SU-DHL-6 (cell line): ENCODE measurements at regions not wholly inside any gene's neighbourhood (a gene's known extent, or its start where the extent isn't known, plus 50 kb on each side); places are given as distances from the start of the nearest gene placed in this dataset.

ENCODE experiments used
- H2AFZ ChIP-seq: fragments of 200-600 bp; sonication (generic); 2 replicates; pipeline ENCODE4 v1.6.1; 2014; ENCODE audit warnings: low read depth, mild to moderate bottlenecking, moderate library complexity, mixed read lengths, antibody characterized with exemption, low read length; ENCODE audit not compliant: severe bottlenecking
- H3F3A ChIP-seq: fragments of 200-600 bp; shearing (Covaris generic); 2 replicates; pipeline ENCODE4 v1.6.0; 2016; ENCODE audit warnings: antibody characterized with exemption, mild to moderate bottlenecking; ENCODE audit not compliant: insufficient read depth
- H3K27ac ChIP-seq: fragments of 200-600 bp; sonication (generic); 2 replicates; pipeline ENCODE4 v1.5.1; 2016; ENCODE audit warnings: low read depth, mild to moderate bottlenecking, low read length, moderate library complexity, mixed read lengths
- H3K27me3 ChIP-seq: fragments of 200-600 bp; sonication (generic), shearing (Covaris generic); 2 replicates; pipeline ENCODE4 v1.6.0; 2014; ENCODE audit warnings: mild to moderate bottlenecking, low read length
- H3K36me3 ChIP-seq: fragments of 200-600 bp; sonication (generic); 2 replicates; pipeline ENCODE4 v1.6.1; 2014; ENCODE audit warnings: mild to moderate bottlenecking, low read length, mixed read lengths
- H3K4me2 ChIP-seq: fragments of 300-600, 200-600 bp; shearing (Covaris generic), sonication (generic); 2 replicates; pipeline ENCODE4 v1.6.0; 2014; ENCODE audit warnings: low read length, low read depth, mild to moderate bottlenecking; ENCODE audit not compliant: poor library complexity, severe bottlenecking
- H3K4me3 ChIP-seq: fragments of 200-600 bp; sonication (generic); 2 replicates; pipeline ENCODE4 v1.5.1; 2014; ENCODE audit warnings: antibody characterized with exemption, low read length, mild to moderate bottlenecking, mixed read lengths; ENCODE audit not compliant: insufficient read depth, poor library complexity, severe bottlenecking
- H3K79me2 ChIP-seq: fragments of 200-600 bp; sonication (generic); 2 replicates; pipeline ENCODE4 v1.6.1; 2014; ENCODE audit warnings: mild to moderate bottlenecking, low read length, moderate library complexity; ENCODE audit not compliant: insufficient read depth
- H3K9ac ChIP-seq: fragments of 200-600 bp; sonication (generic); 2 replicates; pipeline ENCODE4 v1.7.0; 2014; ENCODE audit warnings: mild to moderate bottlenecking, low read length
- H3K9me2 ChIP-seq: fragments of 200-600 bp; sonication (generic); replicated peaks from 2 replicates; pipeline ENCODE4 v1.6.1; 2014; ENCODE audit warnings: low read length; ENCODE audit not compliant: insufficient read depth
- H3K9me3 ChIP-seq: fragments of 200-600 bp; sonication (generic); 2 replicates; pipeline ENCODE4 v1.6.1; 2014; ENCODE audit warnings: low read length, mixed read lengths; ENCODE audit not compliant: insufficient read depth
- H4K20me1 ChIP-seq: fragments of 200-600 bp; sonication (generic); 2 replicates; pipeline ENCODE4 v1.6.1; 2014; ENCODE audit warnings: low read depth, mild to moderate bottlenecking, antibody characterized with exemption, low read length, moderate library complexity, mixed read lengths
- CTCF ChIP-seq: fragments of 200-600 bp; sonication (generic); IDR thresholded peaks from one replicate; pipeline ENCODE4 v1.5.1; 2017; ENCODE audit warnings: antibody characterized with exemption, mild to moderate bottlenecking, low read length, moderate library complexity; ENCODE audit not compliant: insufficient read depth, poor library complexity, severe bottlenecking
- EZH2phosphoT487 ChIP-seq: fragments of 200-600 bp; sonication (generic), shearing (Covaris generic); conservative IDR thresholded peaks from 2 replicates; pipeline ENCODE4 v1.6.1; 2018; ENCODE audit warnings: mild to moderate bottlenecking, antibody characterized with exemption, low read length, moderate library complexity, mixed read lengths

- no peaks in the 10 kb centered on the region for H3K79me2 ChIP-seq
- no peaks in the 10 kb centered on the region for H4K20me1 ChIP-seq
- H3K4me3 ChIP-seq = no peak overlapping the region
- H3K9me3 ChIP-seq = no peaks in the 10 kb centered on the region
- TF ChIP-seq CTCF (no peak), EZH2phosphoT487 (no peak)
- no peak overlapping the region for H2AFZ ChIP-seq
- H3K36me3 ChIP-seq = no peaks in the 10 kb centered on the region
- no peaks in the 10 kb centered on the region for H3F3A ChIP-seq
- H3K9ac ChIP-seq = no peak overlapping the region
- no peaks in the 10 kb centered on the region for H3K27me3 ChIP-seq
- H3K27ac ChIP-seq = no peak overlapping the region
- no peaks in the 10 kb centered on the region for H3K9me2 ChIP-seq
- no peak overlapping the region for H3K4me2 ChIP-seq
Measured at GRCh38 chr6:27582928-27583725, 110.2 kb upstream of the ZNF184 start.

DNA sequence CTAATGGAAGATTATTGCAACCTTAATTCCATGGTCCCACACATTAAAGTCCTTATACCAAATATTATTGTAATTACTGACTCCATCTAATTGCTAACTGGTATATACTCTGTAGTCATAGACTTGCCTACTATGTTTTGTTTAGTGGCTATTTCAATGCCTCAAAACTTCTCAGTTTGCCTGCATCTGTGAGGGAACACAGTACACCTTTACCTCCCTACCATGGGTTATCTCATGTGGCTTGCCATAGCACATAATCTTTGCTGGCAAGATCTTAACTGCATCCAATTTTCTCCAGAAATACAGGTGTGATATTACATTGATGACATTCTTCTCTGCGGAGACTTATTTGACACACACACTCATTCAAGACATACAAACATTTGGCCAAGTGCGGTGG lies 107.1 kb upstream of the ZNF184 start:
- Histone ChIP-seq H3K4me2 (no peak overlapping the region), H3K36me3 (no peaks in the 10 kb centered on the region), H3K27me3 (no peaks in the 10 kb centered on the region), H4K20me1 (no peaks in the 10 kb centered on the region), H3K79me2 (no peaks in the 10 kb centered on the region), H2AFZ (no peak overlapping the region), H3K4me3 (no peak overlapping the region), H3K9ac (no peak overlapping the region), H3F3A (no peaks in the 10 kb centered on the region), H3K9me3 (no peaks in the 10 kb centered on the region), H3K27ac (no peak overlapping the region), H3K9me2 (no peaks in the 10 kb centered on the region)
- no peak for TF ChIP-seq EZH2phosphoT487
- no peak for TF ChIP-seq CTCF

- H3K4me2 ChIP-seq = no peak overlapping the region
- H3K9me3 ChIP-seq = no peaks in the 10 kb centered on the region
- H3K36me3 ChIP-seq = no peaks in the 10 kb centered on the region
- H3K9me2 ChIP-seq = no peaks in the 10 kb centered on the region
- H2AFZ ChIP-seq = no peak overlapping the region
- no peaks in the 10 kb centered on the region for H3F3A ChIP-seq
- no peak for TF ChIP-seq CTCF
- TF ChIP-seq EZH2phosphoT487 = no peak
- H3K27ac ChIP-seq = no peak overlapping the region
- H3K9ac ChIP-seq = no peak overlapping the region
- H3K27me3 ChIP-seq = no peaks in the 10 kb centered on the region
- H4K20me1 ChIP-seq = no peaks in the 10 kb centered on the region
- H3K79me2 ChIP-seq = no peaks in the 10 kb centered on the region
- no peak overlapping the region for H3K4me3 ChIP-seq
Measured at GRCh38 chr6:27577922-27578321, 105.0 kb upstream of the ZNF184 start.
